SK-N-DZ (cell line): ENCODE measurements at regions not wholly inside any gene's neighbourhood (a gene's known extent, or its start where the extent isn't known, plus 50 kb on each side); places are given as distances from the start of the nearest gene placed in this dataset.

ENCODE experiments used
- DNase-seq: peaks from one replicate; pipeline ENCODE4 v3.0.0-alpha.2; 2015; ENCODE audit warnings: low spot score

DNA sequence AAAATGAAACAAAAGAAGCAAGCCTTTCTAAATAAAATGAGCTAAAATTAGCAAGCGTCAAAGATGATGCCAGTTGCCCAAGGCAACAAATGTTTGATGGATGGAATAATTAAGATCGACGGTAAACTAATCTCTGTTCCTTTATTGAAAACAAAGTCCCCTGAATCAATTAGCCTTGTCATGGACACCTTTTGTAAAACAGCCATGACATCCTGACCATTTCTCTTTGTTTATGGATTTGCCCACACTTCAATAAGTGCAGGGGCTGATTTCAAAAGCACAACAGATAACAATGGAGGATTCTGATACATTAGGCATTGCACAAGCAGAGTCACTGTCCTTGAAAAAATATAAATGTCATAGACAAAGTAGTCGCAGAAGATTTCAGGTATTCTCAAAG, 160.1 kb upstream of the HNRNPA3 start:
- DNase-seq = no peak

DNA sequence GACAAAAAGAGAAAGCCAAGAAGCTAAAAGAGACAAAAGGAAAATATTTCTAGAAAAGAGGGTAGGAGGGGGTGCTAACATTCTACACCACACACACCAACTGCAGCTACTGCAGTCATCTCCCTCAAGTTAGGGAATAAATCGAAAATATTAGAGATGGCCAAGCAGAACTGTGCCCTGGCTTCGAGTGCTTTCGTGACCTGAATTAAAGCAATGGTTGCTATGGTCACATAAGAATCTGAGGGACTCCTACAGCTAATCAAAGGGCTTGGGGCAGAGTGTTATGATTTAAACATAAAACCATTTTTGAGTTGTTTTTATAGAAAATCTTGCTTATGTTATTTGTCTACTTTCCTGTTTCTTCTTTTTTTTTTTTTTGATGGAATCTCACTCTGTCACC, 159.6 kb upstream of the HNRNPA3 start:
- no peak for DNase-seq

DNA sequence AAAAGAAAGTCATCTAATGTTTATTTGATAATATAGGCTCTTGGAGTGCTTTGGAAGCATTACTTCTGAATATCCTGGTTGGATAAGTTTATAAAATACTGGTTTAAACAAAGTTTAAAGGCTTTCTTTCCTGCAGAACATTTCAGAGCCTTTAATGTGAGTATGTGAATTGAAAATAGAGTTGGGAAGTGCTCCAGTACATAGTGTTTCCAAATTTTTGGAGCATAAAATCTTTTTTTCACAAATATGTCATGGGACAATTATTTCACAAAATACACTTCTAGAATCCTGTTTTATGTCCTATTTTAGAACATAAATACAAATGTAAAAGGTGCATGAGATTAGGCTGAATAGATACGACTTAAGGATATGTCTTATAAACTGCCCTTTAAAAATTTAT, 158.9 kb upstream of the HNRNPA3 start:
- no peak for DNase-seq

DNA sequence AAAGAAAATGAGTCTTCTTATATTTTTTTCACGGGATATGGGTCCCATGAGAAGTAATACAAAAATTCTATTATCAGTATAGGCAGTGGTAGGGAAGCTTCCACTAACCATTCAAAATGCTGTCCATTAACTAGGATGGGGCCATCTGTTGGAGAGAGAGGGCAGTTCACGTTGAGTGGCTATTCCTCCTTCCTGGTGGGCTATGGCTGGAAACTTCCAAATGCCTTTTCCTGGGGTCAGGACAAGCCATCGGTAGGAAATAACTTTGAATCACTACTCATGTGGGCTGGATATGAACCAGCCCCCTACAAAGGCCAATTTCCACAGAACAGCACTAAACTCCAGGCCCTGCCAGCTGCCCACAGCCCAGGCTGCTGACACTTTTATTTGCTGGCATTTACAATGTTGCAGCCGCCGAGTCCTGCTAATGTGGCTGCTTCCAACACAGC, 156.1 kb upstream of the HNRNPA3 start:
- DNase-seq = peak; percentile 33

DNA sequence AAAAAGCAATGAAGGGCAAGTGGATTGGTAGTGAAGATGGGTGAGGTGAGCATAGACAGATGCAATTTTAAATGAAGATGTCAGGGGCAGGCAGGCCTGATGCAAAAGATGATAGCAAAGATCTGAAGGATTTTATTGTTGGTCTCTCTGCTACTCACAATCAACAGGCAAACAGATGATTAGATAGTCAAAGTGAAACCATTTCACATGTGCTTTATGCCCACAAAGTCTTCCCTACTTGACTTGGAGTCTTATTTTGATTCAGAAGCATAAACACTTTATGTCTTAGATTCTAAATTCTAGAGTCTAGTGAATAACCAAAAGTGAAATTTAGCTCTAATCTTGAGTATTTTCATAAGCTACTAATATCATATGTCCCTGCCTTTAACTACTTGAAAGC, 153.8 kb upstream of the HNRNPA3 start:
- peak; percentile 39 for DNase-seq

DNA sequence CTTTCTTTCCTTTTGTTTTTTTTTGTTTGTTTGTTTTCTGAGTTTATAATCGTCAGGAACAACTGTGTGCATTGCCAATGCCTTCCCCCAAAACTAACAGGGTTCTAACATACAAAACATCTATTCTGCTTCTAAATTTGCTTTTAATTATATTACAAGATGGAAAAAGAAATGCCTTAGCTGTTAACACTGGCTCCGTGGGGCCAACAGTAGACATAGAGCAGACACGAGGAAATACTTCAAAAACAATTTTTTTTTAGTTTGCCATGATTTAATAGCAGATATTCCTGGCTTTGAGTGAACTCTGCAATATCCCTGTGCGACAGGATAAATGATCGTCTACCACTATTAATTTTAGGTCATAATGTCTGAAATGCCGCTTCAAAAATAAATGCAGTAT, 153.3 kb upstream of the HNRNPA3 start:
- no peak for DNase-seq

DNA sequence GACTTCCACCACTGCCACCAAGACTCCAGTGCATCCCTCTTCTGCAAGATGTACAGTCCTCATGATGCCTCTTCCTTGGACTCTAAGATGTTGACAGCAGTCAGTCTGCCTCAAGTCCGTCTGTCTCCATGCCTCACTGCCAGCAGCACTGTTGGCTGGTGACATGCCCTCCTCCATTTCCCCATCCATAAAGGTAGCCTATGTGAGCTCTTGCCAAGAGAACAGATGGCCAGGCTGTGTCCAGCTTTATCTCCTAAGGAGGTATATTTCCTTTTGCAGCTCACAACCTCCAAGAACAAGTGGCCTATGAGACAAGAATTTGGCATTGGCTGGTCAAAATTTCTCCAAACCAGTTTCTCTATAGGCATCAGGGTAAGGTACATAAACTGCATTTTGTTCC, 149.3 kb upstream of the HNRNPA3 start:
- no peak for DNase-seq

DNA sequence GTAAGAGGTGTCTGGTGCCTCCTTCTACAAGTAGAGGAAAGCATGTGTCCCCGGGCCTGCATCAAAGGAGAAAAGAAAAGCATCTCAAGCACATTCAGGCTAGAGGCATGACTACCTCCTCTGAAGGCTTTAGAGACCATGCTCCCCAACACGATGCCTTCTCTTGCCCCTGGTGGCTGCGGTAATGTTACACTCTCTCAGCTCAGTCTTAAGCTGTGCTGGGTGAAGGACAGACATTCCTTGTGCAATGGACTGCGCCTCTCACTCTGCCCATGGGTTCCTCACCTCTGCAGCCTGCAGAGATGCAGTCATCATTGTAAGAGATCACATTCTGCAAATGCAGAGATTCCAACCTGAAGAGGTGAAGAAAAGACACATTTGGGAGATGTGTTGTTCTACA, 148.2 kb upstream of the HNRNPA3 start:
- DNase-seq = no peak

DNA sequence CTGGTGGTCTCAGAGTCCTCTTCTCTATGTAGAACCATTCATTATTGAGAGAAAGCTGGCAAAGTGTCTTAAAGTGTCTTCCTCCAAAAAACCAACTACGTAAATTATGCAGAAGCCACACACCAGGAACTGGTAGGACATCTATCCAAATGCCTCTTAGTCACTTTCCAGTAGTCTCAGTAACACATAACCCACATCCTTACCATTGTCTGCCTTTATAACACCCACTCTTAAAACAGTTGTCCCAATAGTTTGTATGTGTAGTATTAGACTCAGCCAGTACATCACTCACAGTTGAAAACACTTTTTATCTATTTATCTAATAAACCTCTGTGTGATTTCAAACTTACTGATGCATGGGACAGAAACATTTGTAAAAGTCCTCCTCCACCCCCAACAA, 143.6 kb upstream of the HNRNPA3 start:
- no peak for DNase-seq

DNA sequence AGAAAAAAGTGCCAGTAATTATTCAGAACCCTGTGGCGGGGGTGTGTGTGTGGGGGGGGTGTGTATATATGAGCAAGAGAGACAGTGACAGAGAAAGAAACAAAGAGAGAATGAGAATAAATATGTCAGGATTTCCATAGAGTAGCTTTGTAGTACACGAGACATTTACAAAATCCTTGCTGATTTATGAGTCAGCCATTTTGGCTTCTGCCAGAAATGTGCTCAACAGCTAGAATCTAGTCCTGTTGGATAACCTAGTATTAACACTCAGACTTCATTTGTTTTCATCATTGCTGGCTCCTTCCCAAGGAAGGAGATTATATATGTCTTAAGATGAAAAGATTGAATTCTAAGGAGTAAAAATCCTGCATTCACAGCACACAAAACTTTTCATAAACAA, 140.5 kb upstream of the HNRNPA3 start:
- no peak for DNase-seq

DNA sequence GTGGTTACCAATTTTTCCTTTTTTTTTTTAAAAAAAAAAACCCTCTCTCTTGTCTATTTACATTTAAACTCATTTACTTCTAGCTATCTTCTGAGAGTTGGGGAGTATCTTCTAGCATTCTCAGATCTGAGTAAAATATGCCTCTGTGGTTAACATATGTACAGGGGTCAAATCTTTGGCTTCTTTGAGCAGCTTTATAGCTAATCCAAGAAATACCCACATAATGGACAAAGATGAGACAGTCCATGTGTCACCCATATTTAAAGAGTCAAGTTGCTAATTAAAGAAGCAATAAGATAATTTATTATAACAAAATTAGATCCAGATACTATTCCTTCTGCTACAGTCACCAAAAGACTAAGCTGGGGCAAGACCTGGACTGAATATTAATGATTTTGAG, 139.0 kb upstream of the HNRNPA3 start:
- DNase-seq = no peak

DNA sequence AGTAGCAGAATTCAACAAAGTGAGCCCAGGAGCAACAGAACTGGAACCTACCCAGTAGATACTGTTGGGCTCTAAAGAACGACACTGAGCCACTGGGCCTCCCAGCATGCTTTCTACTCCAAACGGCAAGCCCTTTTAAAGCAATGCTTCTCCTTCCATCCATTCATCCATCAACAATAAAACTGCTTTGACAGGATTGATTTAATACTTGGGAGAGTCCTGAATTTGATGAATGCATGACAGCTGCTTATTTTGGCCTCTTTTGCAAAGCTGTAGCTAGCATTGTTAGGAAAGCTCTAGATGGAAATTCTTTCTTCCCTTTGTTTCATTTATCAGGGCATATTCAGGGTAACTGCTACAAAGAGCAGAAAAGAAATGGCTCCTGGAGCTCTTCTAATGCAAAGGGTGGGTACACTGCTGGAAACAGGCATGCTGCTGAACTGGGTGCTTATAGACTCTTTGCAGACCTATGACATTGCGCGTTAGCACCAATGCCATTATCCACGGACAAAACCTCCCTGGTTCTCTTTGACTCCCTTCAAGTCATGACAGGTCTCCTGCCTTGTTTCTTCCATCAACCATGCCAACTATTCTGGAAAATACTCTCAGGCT, 138.4 kb upstream of the HNRNPA3 start:
- DNase-seq = no peak

DNA sequence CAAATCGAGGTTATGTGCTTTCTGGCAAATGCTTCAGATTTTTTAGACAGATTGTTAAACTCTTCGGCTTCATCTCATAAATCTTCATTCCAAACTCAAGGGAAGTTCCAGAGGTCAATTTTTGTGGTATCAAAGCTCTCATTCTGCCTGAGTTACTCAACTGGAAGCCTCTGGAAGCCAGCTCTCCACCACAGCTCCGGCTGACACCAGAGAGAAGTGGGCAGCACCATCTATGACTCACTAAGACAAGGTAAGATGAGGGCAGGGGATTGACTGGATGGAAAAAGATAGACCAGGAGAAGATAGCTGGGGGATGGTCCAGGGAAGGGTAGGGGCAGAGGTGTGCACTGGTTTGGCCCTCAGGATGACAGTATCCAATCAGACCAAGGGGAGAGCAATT, 137.3 kb upstream of the HNRNPA3 start:
- DNase-seq = no peak

DNA sequence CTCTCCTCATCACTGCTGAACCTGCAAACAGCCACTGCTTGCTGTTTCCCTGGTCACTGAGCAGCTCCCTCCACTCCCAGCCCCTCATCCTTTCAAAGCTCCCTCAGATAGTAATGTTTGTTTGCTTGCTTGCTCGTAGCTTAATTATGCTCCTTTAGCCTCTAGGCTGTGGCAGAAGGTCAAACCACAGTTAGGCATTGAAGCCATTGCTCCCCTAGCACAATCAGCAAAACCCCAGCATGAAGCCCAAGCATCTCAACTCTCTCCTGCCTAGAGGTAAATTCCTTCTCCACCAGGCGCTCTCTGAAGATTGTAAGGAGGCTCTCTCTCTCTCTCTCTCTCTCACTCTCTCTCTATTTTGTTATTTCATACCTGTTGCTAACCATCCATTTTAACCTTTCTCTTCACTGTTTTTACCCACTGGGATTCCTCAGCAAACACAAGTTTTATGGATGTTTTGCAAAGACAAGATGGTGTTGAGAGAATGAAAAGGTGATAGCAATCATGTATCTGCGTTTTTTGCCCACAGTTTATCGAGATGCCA, 135.9 kb upstream of the HNRNPA3 start:
- no peak for DNase-seq

DNA sequence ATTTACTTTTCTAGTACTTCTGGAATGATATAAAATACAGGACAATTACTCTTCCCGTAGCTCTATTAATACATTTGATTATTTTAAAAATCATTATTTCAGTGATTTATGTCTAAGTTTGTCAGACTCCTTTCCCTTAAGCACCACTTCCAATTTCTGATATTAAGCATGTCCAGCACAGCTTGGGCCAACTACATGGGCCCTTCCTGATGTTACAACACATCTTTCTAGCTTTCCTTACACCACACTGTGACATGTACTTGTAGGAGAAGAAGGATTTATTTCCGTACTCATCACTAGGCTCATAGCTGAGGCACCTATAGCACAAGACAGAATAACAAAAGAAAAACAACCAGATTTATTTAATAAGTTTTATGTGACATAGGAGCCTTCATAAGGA, 134.8 kb upstream of the HNRNPA3 start:
- DNase-seq = no peak

DNA sequence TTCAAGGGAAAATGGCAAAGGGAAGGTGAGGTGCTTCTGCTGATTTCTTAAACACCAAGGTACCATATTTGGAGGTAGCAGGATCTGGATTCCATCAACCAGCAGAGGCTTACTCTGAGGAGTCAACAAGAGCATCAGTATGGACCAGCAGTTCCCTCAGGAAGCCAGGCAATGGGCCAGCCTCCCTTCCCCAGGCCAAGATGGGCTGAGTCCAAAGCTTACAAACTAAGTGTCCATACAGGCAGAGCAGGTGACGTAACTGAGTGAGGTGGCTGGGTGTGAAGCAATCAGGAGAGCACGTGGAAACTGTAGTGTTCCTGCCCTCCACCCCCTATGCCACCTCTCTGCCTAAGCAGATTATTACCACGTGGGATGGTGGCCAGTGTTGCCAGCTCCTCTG, 134.2 kb upstream of the HNRNPA3 start:
- no peak for DNase-seq

DNA sequence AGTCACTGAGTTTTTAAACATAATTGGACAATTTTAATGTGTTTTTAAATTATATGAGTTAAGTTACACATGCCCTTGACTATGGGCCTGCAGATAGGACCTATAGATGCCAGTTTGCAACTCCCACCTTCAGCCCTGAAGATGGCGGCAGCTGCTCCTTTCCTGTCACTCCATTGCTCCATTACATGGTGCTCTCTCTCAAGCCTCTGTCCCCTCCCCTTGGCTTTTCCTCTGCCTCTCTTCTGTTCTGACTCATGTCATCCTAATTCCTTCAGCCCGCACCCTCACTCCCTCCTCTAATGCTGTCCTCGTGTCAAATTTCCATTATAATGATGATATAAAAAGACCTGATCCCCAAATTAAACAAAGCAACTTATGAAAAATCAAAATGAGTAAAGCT, 133.7 kb upstream of the HNRNPA3 start:
- no peak for DNase-seq

DNA sequence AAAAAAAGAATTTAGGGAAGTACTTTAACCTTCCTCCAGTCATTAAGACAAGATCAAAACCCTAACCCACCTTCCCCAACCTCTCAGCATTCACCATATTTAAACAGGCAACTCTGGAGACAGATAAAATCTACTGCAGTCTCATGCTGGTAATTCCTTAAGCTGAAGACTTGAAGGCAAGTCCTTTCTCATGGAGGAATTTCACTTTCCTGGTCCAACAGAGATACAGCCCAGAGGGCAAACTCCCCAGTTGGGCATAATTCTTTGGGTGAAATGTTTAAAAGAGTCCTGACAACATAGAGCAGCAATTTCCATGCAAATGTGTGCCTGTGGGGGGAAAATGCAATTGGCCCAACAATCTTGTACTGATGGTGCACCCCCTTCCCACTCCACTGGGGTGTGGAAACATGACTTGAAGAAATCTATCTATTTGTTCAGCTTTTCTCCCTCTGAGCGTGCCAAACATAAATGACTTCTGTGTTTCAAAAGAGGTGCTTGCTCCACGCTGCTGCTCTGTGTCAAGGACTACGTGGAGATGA, 131.8 kb upstream of the HNRNPA3 start:
- DNase-seq = no peak

DNA sequence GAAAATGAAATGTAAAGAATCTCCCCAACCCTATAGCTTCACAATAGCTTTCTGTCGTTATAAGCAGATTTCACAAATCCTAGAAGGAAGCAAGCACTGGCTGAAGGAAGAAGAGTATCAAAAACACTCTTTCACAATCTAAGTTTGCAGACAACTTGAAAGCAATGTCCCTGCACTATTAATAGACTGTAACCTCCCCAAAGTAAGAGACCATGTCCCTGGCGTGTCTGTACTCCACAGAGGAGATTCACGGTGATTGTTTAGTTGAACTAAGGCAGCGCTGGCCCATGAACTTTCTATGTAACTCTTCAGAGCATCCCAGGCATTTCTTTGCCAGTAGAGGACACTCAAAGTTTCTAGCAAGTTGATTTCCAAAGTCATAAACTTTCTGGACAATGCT, 128.0 kb upstream of the HNRNPA3 start:
- DNase-seq = no peak

DNA sequence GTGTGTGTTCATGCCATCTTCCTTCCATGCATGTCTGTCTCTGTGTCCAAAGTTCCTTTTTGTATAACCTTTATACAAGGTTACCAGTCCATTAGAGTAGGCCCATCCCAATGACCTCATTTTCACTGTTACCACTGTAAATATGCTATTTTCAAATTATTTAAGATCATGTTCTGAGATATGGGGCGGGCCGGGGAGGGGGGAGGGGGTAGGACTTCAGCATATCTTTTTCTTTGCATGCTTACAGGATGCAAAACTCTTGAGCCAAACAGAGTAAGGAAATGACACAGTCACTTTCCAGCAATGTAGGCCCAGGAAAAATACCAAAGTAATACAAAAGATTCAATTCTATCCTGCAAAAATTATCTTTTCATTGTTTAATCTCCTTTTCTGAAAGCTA, 124.1 kb upstream of the HNRNPA3 start:
- DNase-seq = no peak

DNA sequence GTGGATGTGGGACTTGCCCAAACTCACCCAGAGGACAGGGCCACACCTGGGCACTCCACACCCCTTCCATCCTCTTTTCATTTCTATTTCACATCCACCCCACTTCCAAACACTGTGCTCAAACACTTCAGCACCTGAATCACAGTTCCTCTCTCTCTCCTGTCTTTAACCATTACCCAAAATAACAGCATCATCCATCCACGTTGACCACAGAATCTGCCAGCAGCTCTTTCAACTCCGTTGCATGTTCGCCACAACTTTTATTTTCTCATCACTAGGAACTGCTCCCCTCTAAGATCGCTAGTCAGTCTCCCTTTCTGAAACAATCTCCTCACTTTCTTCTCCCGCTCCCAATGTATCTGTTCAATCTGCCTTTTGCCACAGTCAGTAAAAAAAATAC, 121.6 kb upstream of the HNRNPA3 start:
- DNase-seq = no peak

DNA sequence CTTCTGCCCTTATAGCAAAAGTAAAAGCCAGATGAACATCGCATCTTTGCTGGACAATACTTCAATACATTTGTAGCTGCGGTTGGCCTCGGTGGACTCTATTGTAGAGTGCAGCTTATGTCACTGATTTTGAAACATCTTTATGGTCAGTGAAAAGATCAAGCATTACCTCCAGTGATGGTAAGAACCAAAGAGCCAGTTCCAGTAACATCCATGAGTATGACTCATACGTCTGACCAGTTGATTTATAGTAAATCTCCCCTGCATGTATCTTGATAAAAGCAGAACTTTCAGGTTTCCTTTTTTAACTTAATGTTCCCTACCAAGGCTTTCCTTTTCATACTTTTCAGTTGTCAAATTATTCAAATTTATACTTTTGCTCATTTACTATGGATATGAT, 119.2 kb upstream of the HNRNPA3 start:
- DNase-seq = no peak

DNA sequence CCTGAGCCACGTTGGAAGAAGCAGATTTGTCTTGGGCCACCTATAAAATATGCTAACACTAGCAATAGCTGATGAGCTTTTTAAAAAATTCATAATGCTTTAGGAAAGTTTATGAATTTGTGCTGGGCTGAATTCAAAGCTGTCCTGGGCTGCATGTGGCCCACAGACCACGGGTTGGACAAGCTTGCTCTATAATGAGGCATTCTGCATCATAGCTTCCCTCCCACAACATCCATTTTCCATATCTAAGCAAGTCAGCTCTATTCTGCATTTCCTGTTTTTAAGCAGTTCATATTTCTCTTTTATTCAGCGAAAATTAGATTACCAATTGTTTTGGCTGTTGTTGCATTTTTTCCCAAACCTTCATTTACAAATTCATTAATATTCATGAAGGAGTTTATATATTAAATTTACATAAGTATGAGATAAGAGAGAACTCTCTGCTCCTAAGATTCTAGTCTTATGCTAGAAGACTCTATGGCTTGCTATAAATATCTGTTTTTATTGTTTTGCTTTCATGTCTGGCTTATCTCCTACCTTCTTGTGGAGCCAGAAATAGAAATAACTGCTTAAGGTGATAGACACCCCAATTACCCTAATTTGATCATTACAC, 114.5 kb upstream of the HNRNPA3 start:
- no peak for DNase-seq
